T-helper 17 cell (primary cell): ENCODE measurements at regions not wholly inside any gene's neighbourhood (a gene's known extent, or its start where the extent isn't known, plus 50 kb on each side); places are given as distances from the start of the nearest gene placed in this dataset.

Experiments
- ATAC-seq: fragments of 150-1000 bp; cut with Tn5 transposase; 2 replicates; pipeline ENCODE4 v1.10.0; 2021; ENCODE audit warnings: mild to moderate bottlenecking, moderate library complexity
- DNase-seq, 3 donors: peaks; one replicate each; pipeline versions ENCODE4 v3.0.0 to v3.0.0-alpha.2; 2020 to 2021
- H3K9me3 ChIP-seq: one replicate; pipeline ENCODE4 v1.7.0; 2013; ENCODE audit warnings: low read length, mild to moderate bottlenecking; ENCODE audit not compliant: control insufficient read depth, poor library complexity, severe bottlenecking
- H3K27ac Mint-ChIP-seq: one replicate; pipeline ENCODE4 v1.8.0; 2022; ENCODE audit warnings: mild to moderate bottlenecking, moderate library complexity, mixed read lengths
- H3K27me3 Mint-ChIP-seq: one replicate; pipeline ENCODE4 v1.8.0; 2022; ENCODE audit warnings: mixed read lengths
- H3K36me3 Mint-ChIP-seq: one replicate; pipeline ENCODE4 v1.8.0; 2022; ENCODE audit warnings: low read depth, mixed read lengths
- H3K4me1 Mint-ChIP-seq: one replicate; pipeline ENCODE4 v1.8.0; 2022; ENCODE audit warnings: mild to moderate bottlenecking, mixed read lengths
- H3K4me3 Mint-ChIP-seq: one replicate; pipeline ENCODE4 v1.8.0; 2022; ENCODE audit warnings: mild to moderate bottlenecking, moderate library complexity, mixed read lengths

DNA sequence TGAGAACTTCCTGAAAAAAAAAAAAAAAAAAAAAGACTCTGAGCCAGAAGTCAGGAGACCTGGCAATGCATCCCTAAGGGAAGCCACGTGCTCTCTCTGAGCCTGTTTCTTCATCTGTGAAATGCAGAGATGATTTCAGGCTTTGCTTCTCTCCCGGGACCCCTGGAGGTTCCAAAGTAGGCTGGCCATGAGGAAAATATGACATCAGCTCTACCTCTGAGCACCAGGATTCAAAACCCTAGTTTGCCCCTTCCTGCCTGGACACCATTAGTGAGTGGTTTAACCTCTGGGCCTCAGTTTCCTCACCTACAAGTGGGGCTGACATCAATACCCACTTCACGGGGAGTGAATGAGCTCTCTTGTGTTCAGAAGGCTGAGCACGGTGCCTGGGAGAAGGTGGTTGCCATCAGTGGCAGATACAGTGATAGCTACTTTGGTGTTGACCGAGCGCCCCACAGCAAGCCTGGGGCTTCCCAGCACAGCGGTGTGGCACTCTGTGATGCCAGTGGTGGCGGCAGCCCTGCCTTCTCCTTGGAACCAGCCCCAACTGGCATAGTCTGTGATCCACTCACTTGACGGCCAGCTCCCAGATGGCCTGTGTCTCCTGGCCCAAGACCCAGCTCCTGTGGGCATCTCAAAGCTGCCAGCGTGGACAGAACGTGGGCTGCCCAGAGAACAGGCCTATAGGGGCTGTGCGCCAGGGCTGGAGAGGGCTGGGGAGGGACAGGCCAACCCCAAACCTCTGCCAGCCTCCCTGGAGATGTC is 153.1 kb upstream of the UNC5B start:
- Mint-ChIP-seq H3K4me3 (no peak overlapping the region), H3K27me3 (peaks cover 5% of the 10 kb centered on the region), H3K4me1 (no peaks in the 10 kb centered on the region), H3K27ac (no peak overlapping the region), H3K36me3 (no peaks in the 10 kb centered on the region)
- no peaks in the 10 kb centered on the region for H3K9me3 ChIP-seq
- no peak for DNase-seq
- ATAC-seq, result no peak

DNA sequence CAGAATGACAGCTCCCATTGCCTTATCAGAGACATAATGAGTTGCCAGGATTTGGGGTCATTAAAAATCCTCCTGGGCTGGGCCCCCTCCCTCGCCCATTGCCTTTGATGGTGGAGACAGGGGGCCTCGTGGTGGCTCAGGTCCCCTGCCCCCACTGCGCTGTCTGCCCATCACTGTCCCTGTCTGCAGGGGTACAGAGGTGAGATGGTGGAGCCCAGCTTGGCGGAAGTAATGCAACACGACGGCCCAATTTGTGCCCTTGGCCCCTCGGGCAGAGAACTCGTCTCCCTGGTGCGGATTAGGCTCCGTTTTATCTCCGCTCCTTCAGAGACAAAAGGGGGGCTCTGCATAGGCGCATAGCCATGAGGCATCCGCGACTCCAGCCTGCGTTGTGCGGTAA is 152.4 kb upstream of the UNC5B start:
- Mint-ChIP-seq H3K4me3 (no peak overlapping the region), H3K36me3 (no peaks in the 10 kb centered on the region), H3K27me3 (peaks cover 5% of the 10 kb centered on the region), H3K4me1 (peaks cover 2% of the 10 kb centered on the region), H3K27ac (no peak overlapping the region)
- ATAC-seq (no peak), DNase-seq (no peak)
- H3K9me3 ChIP-seq, result no peaks in the 10 kb centered on the region

DNA sequence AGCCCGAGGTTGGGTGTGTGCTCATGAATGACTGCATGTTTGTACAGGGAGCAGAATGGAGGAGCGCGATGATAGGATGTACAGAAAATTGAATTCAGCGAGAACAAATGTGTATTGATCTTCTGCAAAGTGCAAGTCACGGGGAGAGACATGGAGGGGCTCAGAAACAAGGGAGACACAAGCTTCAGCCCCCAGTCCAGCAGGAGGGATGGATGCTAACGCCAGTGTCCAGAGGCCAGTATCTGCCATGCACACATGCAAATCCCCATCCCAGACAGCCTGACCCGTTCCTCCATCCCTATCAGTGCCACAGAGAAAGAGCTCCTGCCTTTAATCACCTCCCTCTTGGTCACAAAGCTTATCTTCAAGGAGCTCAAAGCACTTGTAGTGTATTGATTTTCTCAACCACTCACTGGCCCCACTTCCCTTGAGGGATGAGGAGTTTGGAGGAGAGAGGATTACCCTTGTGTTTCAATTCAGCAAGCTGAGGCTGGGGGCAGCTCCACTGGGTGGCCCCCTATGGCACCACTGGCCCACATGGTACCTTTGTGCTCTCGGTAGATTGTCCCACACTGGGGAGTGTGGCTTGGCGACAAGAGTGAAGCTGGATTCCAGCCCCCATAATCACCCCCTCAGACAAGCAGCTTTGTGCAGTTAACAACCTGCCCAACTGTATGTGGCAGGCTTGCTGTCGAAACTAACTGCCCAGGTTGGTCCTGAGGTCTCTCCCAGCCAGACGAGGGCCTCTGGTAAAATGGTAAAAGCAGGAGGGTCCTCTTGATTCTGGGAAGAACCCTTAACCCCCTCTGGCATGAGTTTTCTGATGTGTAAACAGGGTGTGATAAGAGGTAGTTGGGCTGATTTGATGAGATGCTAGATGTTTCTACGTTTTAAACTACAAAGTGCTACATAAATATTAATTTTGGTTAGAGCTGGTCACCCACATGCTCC is 151.6 kb upstream of the UNC5B start:
- H3K4me3 Mint-ChIP-seq, result no peak overlapping the region
- H3K27me3 Mint-ChIP-seq, result peaks cover 5% of the 10 kb centered on the region
- H3K36me3 Mint-ChIP-seq, result no peaks in the 10 kb centered on the region
- H3K4me1 Mint-ChIP-seq, result peaks cover 2% of the 10 kb centered on the region
- ATAC-seq (no peak), DNase-seq (no peak)
- H3K27ac Mint-ChIP-seq, result no peak overlapping the region
- no peaks in the 10 kb centered on the region for H3K9me3 ChIP-seq

DNA sequence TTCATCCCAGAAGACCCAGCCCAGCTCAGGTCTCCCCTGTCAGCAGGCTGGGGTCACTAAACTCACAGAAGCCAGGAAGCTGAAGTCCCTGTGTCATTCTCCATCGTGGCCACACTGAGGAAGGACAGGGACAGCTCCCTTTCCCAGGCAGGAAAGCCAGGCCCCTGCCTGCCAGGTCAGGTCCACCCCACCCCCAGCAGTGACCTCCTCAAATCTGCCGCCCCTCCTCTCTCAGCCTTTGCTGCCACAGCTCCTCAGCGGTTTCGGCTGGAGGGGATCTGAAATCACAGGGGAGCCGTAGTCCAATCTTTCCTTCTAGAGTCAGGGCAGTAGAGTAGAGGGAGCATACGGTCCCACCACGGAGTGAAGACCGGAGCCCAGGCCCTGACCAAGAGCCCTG is 150.9 kb upstream of the UNC5B start:
- ATAC-seq (no peak), DNase-seq (no peak)
- peaks cover 2% of the 10 kb centered on the region for H3K4me1 Mint-ChIP-seq
- no peaks in the 10 kb centered on the region for H3K36me3 Mint-ChIP-seq
- H3K27ac Mint-ChIP-seq, result no peak overlapping the region
- H3K4me3 Mint-ChIP-seq, result no peak overlapping the region
- H3K9me3 ChIP-seq, result no peaks in the 10 kb centered on the region
- H3K27me3 Mint-ChIP-seq, result peaks cover 5% of the 10 kb centered on the region

DNA sequence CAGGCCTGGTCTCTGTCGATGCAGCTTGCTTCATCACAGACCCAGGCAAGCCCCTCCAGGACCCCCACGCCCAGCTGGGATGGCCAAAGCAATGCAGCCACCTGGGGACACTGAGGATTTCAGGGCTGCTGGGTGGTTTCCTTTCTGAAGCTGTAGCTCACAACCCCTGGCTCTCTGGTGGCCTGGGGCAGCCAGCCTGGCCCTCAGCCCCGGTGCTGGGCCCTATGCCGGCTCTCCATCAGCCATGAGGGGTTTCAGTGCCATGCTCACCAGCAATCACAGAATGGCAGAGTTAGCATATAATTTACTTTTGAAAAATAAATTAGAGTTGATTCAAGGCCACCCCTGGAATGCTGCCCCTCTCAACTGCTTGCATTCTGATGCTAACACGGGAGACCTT is 150.2 kb upstream of the UNC5B start:
- DNase-seq (no peak), ATAC-seq (no peak)
- peaks cover 5% of the 10 kb centered on the region for H3K27me3 Mint-ChIP-seq
- H3K4me1 Mint-ChIP-seq, result peaks cover 2% of the 10 kb centered on the region
- H3K4me3 Mint-ChIP-seq, result no peak overlapping the region
- H3K9me3 ChIP-seq, result no peaks in the 10 kb centered on the region
- H3K27ac Mint-ChIP-seq, result no peak overlapping the region
- H3K36me3 Mint-ChIP-seq, result no peaks in the 10 kb centered on the region

DNA sequence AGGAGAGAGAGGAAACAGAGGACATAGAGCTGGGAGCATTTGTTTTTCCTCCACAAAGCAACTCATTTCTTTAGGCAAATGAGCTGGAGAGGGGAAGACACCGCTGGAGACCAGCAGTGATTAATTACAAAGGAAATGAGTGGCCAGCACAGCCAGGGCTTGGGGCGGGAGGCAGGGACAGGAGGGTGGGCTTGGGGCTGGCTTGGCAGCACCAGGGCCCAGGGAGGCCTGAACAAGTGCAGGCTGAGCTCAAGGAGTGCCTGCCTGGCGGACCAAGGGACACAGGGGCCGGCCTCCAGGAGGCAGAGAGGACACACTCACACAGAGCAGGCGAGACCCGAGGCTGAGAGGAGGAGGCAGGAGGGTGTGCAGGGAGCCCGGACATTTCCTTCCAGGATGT is 149.0 kb upstream of the UNC5B start:
- H3K4me1 Mint-ChIP-seq, result peaks cover 2% of the 10 kb centered on the region
- no peak overlapping the region for H3K27ac Mint-ChIP-seq
- no peak for DNase-seq
- H3K4me3 Mint-ChIP-seq, result no peak overlapping the region
- no peak for ATAC-seq
- H3K36me3 Mint-ChIP-seq, result no peaks in the 10 kb centered on the region
- H3K9me3 ChIP-seq, result no peaks in the 10 kb centered on the region
- H3K27me3 Mint-ChIP-seq, result peaks cover 11% of the 10 kb centered on the region

DNA sequence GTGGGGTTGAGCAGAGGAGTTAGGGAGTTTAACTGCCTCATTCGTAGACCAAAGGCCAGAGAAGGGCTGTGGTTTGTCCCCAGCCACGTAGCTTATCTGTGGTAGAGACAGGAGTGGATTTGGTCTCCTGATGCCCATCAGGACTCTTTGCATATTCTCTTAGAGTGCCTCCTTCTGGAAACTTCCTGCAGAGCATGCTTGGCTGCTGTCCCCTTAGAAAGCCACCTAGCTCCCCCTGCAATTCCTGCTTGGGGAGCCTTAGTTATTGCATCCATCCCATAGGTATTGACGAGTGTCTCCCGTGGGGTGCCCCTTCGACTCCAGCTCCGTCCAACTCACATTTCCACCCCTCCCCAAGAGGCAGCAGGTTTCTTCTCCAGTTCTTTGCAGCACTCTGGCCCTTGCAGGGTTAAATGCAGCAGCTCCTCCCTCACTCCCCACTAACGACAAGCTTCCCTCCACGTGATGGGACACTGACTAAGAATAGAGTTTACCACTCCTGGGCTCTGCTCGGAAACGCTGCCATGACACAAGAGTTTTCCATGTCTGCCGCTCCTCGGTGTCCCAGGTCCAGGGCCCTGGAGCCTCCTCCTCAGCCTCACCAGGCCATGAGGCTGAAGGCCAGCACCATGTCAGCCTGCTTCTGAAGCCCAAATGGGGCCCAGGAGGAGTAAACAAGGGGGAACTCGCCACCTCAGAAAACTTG is 147.8 kb upstream of the UNC5B start:
- Mint-ChIP-seq H3K4me1 (peaks cover 2% of the 10 kb centered on the region), H3K27ac (peak overlapping the region; percentile 41), H3K4me3 (no peak overlapping the region), H3K27me3 (peaks cover 11% of the 10 kb centered on the region), H3K36me3 (no peaks in the 10 kb centered on the region)
- no peaks in the 10 kb centered on the region for H3K9me3 ChIP-seq
- no peak for DNase-seq
- ATAC-seq, result no peak

DNA sequence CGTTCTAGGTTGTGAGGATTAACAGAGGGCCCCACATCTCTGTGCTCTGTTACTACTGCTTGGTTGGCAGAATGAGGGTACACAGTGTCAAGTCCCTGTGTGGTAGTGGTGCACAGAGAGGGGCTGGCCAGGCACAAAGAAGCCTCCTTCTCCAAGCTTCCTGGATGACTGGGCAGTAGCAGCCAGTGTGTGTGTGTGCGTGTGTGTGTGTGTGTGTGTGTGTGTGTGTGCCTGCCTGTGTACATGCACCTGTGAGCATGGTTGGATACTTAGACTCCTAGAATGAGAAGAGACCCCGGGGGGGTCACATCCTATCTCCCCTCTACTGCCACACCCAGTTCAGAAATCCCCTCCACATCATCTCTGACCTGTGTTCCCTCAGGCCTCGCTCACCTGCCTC is 146.7 kb upstream of the UNC5B start:
- DNase-seq (no peak), ATAC-seq (no peak)
- Mint-ChIP-seq H3K27ac (no peak overlapping the region), H3K27me3 (peaks cover 6% of the 10 kb centered on the region), H3K4me3 (peak overlapping the region; percentile 59), H3K4me1 (peaks cover 4% of the 10 kb centered on the region), H3K36me3 (no peaks in the 10 kb centered on the region)
- H3K9me3 ChIP-seq, result no peaks in the 10 kb centered on the region

DNA sequence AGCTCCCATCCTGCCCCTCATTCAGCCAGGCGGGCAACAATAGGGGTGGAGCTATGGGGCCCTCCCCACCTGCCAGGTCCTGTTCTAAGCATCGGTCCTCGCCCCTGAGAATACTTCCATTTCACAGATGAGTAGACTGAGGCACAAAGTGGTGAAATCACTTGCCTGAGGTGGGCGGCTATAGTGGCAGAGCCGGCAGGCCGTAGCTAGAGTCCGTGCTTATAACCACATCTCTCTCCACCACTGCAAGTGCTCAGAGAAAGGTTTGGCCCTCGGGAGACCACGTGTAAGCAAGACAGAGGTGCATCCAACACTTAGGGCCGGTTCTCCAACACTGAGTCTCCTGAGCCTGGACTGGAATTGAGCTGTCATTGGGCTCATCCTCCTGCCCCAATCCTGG is 145.8 kb upstream of the UNC5B start:
- H3K27me3 Mint-ChIP-seq, result peaks cover 13% of the 10 kb centered on the region
- no peak for ATAC-seq
- H3K9me3 ChIP-seq, result no peaks in the 10 kb centered on the region
- DNase-seq, result no peak
- no peak overlapping the region for H3K4me3 Mint-ChIP-seq
- peaks cover 4% of the 10 kb centered on the region for H3K4me1 Mint-ChIP-seq
- H3K27ac Mint-ChIP-seq, result no peak overlapping the region
- H3K36me3 Mint-ChIP-seq, result no peaks in the 10 kb centered on the region

DNA sequence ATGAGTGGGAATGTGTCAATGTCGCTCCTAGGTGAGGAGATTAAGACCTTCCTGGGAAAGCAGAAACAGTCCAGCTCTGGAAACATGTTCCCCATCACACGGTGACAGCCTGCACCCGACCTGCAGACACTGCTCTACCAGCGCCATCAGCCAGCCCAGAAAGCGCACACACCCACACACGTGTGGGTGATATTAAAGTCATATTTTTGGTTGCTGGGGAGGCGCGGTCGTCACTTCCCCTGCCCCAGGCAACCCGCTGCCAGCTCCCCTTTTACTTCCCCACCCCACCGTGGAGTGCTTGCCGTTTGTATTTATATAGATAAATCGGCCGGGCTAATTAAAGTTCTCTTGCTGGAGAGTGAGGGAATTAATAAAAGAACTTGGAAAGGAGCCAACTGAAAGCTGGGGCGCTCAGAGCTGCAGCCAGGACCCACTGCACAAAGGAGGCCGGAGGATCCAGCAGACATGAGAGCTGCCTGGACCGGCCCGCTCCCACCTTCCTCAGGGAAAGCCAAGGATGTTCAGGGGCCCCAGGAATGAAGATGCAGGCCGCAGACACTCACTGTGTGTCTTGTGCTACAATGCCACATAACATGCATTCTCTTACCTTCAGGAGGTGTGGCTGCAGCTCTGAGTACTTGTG is 145.2 kb upstream of the UNC5B start:
- no peak overlapping the region for H3K4me3 Mint-ChIP-seq
- no peaks in the 10 kb centered on the region for H3K9me3 ChIP-seq
- H3K4me1 Mint-ChIP-seq, result peaks cover 4% of the 10 kb centered on the region
- ATAC-seq, result no peak
- DNase-seq, result no peak
- H3K27ac Mint-ChIP-seq, result peak overlapping the region; percentile 45
- H3K36me3 Mint-ChIP-seq, result peaks cover 2% of the 10 kb centered on the region
- H3K27me3 Mint-ChIP-seq, result peaks cover 19% of the 10 kb centered on the region

DNA sequence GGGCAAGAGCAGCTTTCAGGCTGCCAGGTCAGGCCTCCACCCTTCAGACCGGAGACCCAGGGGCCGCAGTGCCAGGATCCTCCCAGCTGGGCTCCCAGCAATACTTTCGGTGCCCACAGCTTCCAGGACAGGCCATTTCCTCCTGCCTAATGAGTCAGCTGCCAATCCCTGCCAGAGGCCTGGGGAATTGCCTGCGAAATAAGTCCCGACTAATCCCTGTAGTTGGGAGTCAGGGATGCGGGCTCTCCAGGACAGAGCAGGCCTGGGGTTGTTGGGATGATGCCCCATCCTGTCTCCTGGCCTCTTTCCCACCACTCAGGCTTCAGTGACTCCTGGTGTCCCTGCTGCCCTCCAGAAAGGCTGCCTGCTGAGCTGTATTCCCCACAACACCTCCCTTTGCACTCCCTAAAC is 143.5 kb upstream of the UNC5B start:
- Mint-ChIP-seq H3K27ac (no peak overlapping the region), H3K4me3 (no peak overlapping the region), H3K4me1 (peaks cover 4% of the 10 kb centered on the region), H3K27me3 (peaks cover 19% of the 10 kb centered on the region), H3K36me3 (peaks cover 3% of the 10 kb centered on the region)
- DNase-seq, result no peak
- no peak for ATAC-seq
- H3K9me3 ChIP-seq, result no peaks in the 10 kb centered on the region

DNA sequence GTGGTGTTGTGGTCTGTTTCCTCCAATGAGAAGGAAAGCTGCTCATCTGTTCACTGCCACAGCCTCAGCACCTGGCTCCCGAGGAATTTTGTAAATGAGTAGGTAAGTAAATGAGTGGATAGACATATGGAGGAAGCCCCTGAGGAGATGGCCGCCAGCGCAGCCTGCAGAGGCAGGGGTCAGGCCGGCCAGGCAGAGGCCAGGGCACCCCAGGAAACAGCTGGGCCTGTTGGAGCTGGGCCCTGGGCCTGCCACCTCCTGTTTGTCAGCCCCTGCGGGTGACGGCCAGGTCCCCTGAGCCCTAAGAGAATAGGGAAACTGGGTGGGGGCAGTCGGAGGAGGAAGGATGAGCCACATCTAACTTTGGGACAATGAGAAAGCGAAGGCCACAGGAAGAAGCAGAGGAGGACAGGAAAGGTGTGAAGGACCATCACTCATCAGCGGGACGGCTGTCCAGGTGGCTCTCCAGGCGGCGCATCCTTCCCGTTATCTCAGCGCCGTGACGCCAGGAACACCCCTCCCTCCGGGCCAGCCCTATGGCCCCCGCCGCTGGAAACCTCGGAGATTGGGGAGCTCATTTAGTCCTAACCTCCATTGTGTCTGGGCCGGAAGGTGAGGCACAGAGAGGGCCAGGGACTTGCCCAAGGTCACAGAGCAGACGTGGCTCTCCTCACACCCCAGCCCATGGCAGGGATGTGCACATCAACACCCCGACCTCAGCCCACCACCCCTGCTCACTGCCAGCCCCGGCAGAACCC is 142.3 kb upstream of the UNC5B start:
- Mint-ChIP-seq H3K4me1 (peaks cover 2% of the 10 kb centered on the region), H3K4me3 (no peak overlapping the region), H3K36me3 (peaks cover 3% of the 10 kb centered on the region), H3K27ac (no peak overlapping the region), H3K27me3 (peaks cover 19% of the 10 kb centered on the region)
- H3K9me3 ChIP-seq, result no peaks in the 10 kb centered on the region
- ATAC-seq (no peak), DNase-seq (no peak)
